Cerebellar cortex (tissue), 1 donor: ENCODE measurements at regions not wholly inside any gene's neighbourhood (a gene's known extent, or its start where the extent isn't known, plus 50 kb on each side); places are given as distances from the start of the nearest gene placed in this dataset.
A peak's percentile ranks its signal among the peaks of the same experiment; 100 is the strongest.

Experiments
- DNase-seq: peaks from one replicate; pipeline ENCODE4 v3.0.0-alpha.2; 2015; ENCODE audit warnings: low spot score

- no peak for DNase-seq
Observed at GRCh38 chr3:70558956-70559355, 246.5 kb upstream of the MDFIC2 start.

- DNase-seq: no peak
Observed at GRCh38 chr3:70557976-70558375, 245.5 kb upstream of the MDFIC2 start.

- no peak for DNase-seq
Observed at GRCh38 chr3:70556056-70556455, 243.6 kb upstream of the MDFIC2 start.

- DNase-seq: no peak
Observed at GRCh38 chr3:70554170-70554569, 241.7 kb upstream of the MDFIC2 start.

- peak; percentile 41 for DNase-seq
Observed at GRCh38 chr3:70550723-70551319, 238.4 kb upstream of the MDFIC2 start.

GRCh38 chr3:70546679-70547078, 234.2 kb upstream of the MDFIC2 start:
- DNase-seq: no peak

- DNase-seq: no peak
Observed at GRCh38 chr3:70543493-70543892, 231.1 kb upstream of the MDFIC2 start.

- no peak for DNase-seq
Observed at GRCh38 chr3:70539908-70540307, 227.5 kb upstream of the MDFIC2 start.

GRCh38 chr3:70532806-70533205, 220.4 kb upstream of the MDFIC2 start:
- DNase-seq: no peak

GRCh38 chr3:70531838-70532489, 219.5 kb upstream of the MDFIC2 start:
- DNase-seq: no peak

- DNase-seq: peak; percentile 32
Observed at GRCh38 chr3:70531063-70531657, 218.7 kb upstream of the MDFIC2 start.

- no peak for DNase-seq
Observed at GRCh38 chr3:70530626-70531025, 218.2 kb upstream of the MDFIC2 start.

GRCh38 chr3:70527026-70527425, 214.6 kb upstream of the MDFIC2 start:
- no peak for DNase-seq

- DNase-seq: no peak
Observed at GRCh38 chr3:70519913-70520659, 207.6 kb upstream of the MDFIC2 start.

GRCh38 chr3:70519026-70519425, 206.6 kb upstream of the MDFIC2 start:
- DNase-seq: no peak

GRCh38 chr3:70518356-70518755, 205.9 kb upstream of the MDFIC2 start:
- no peak for DNase-seq

- DNase-seq: no peak
Observed at GRCh38 chr3:70517124-70517890, 204.9 kb upstream of the MDFIC2 start.

GRCh38 chr3:70516076-70516475, 203.6 kb upstream of the MDFIC2 start:
- no peak for DNase-seq

- no peak for DNase-seq
Observed at GRCh38 chr3:70507486-70507885, 195.0 kb upstream of the MDFIC2 start.

- no peak for DNase-seq
Observed at GRCh38 chr3:70506775-70507174, 194.3 kb upstream of the MDFIC2 start.

- no peak for DNase-seq
Observed at GRCh38 chr3:70501561-70501960, 189.1 kb upstream of the MDFIC2 start.

GRCh38 chr3:70488816-70489215, 176.4 kb upstream of the MDFIC2 start:
- DNase-seq: no peak
